ENCODE measurements at regions not wholly inside any gene's neighbourhood (a gene's known extent, or its start where the extent isn't known, plus 50 kb on each side); places are given as distances from the start of the nearest gene placed in this dataset.
"Not testable (repeated sequence)": the region's sequence is repeated elsewhere in the genome, so short reads cannot be mapped to it uniquely, and the experiment has no call there.

DNA sequence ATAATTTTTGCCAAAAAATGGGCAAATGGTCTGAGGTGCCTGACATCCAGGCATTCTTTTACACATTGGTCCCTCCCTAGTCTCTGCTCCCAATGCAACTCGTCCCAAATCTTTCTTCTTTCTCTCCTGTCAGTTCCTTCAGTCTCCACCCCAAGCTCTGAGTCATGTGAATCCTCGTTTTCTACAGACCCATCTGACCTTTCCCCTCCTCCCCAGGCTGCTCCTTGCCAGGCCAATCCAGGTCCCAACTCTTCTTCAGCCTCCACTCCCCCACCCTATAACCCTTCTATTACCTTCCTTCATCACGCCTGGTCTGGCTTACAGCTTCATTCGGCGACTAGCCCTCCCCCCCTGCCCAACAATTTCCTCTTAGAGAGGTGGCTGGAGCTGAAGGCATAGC, 55.3 kb downstream of the BBS10 start:
- not testable (repeated sequence) for H3K4me3 ChIP-seq (replicated peaks; ENCODE audit: low read depth, low read length); DNase-seq (ENCODE audit: extremely low read depth, insufficient read length); H3K27me3 ChIP-seq (replicated peaks; ENCODE audit: control insufficient read depth, insufficient read depth, low read length); H3K36me3 ChIP-seq (ENCODE audit: control insufficient read depth, insufficient read depth, low read length)

DNA sequence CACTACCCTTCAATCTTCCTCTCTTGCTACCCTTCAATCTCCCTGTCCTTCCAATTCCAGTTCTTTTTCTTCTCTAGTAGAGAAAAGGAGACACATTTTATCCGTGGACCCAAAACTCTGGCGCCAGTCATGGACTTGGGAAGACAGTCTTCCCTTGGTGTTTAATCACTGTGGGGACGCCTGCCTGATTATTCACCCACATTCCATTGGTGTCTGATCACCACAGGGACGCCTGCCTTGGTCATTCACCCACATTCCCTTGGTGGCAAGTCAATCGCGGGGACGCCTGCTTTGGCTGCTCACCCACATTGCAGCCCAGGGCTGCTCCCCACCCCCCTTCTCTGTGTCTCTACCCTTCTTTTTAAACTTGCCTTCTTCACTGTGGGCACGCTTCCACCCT, 55.9 kb downstream of the BBS10 start:
- not testable (repeated sequence) for H3K36me3 ChIP-seq (ENCODE audit: control insufficient read depth, insufficient read depth, low read length); H3K27me3 ChIP-seq (replicated peaks; ENCODE audit: control insufficient read depth, insufficient read depth, low read length); DNase-seq (ENCODE audit: extremely low read depth, insufficient read length); H3K4me3 ChIP-seq (replicated peaks; ENCODE audit: low read depth, low read length)

DNA sequence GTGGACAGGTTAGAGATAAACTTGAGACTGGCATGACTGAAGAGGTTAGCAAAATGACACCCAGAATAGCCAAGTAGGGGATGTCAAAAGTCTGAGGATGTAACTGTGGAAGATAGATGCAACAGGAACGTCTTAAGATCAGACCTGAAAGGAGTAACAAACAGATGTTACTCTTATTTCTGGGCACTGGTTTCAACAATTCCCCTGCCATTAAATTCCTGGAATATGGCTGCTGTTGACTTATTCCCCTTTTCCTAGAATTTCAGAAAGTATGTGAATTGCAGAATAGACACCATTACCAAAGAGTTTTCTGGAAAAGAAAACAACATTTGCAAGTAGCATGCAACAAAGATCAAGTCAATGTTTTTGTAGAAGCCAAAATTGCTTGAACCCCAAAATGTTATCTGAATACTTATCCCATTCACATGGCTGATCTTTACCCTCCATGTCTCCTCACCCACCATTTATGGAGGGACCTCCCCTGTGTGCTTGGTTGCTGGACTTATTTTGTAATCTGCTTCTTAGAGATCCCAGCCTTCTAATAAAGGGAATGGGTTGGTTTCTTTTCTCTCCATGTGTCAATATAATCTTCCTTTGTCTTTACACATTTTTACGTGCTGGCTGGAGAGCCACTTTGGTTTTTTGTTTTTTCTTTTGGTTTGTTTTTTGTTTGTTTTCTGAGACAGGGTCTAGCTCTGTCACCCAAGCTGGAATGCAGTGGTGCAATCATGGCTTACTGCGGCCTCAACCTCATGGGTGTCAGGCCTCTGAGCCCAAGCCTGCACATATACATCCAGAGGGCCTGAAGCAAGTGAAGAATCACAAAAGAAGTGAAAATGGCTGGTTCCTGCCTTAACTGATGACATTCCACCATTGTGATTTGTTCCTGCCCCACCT, 57.0 kb downstream of the BBS10 start:
- no peak overlapping the region for H3K4me3 ChIP-seq (replicated peaks; ENCODE audit: low read depth, low read length)
- H3K27me3 ChIP-seq (replicated peaks; ENCODE audit: control insufficient read depth, insufficient read depth, low read length), result no peaks in the 10 kb centered on the region
- no peak for DNase-seq (ENCODE audit: extremely low read depth, insufficient read length)
- TF ChIP-seq, protein P1, sequence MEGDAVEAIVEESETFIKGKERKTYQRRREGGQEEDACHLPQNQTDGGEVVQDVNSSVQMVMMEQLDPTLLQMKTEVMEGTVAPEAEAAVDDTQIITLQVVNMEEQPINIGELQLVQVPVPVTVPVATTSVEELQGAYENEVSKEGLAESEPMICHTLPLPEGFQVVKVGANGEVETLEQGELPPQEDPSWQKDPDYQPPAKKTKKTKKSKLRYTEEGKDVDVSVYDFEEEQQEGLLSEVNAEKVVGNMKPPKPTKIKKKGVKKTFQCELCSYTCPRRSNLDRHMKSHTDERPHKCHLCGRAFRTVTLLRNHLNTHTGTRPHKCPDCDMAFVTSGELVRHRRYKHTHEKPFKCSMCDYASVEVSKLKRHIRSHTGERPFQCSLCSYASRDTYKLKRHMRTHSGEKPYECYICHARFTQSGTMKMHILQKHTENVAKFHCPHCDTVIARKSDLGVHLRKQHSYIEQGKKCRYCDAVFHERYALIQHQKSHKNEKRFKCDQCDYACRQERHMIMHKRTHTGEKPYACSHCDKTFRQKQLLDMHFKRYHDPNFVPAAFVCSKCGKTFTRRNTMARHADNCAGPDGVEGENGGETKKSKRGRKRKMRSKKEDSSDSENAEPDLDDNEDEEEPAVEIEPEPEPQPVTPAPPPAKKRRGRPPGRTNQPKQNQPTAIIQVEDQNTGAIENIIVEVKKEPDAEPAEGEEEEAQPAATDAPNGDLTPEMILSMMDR (IDR thresholded peaks at IDR 0.05; ENCODE audit: insufficient read depth, low read length, poor library complexity, severe bottlenecking), result no peak
- H3K36me3 ChIP-seq (ENCODE audit: control insufficient read depth, insufficient read depth, low read length), result no peaks in the 10 kb centered on the region

DNA sequence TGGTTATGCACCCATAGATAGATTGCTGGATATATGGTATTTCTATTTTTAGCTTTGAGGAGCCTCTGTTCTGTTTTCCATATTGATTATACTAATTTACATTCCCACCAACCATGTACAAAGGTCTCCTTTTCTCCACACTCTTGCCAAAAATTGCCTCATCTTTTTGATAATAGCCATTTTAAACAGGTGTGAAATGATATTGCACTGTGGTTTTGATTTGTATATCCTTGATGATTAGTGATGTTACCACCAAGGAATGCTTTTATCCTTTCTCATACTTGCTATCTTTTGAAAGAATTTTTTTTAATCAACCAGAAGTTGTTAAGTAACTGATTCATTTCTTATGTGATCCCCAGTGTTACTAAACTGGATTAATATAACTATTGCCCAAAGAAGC, 60.0 kb downstream of the BBS10 start:
- Histone ChIP-seq H3K36me3 (ENCODE audit: control insufficient read depth, insufficient read depth, low read length) (no peaks in the 10 kb centered on the region), H3K27me3 (replicated peaks; ENCODE audit: control insufficient read depth, insufficient read depth, low read length) (no peaks in the 10 kb centered on the region), H3K4me3 (replicated peaks; ENCODE audit: low read depth, low read length) (no peak overlapping the region)
- TF ChIP-seq, protein P1 (IDR thresholded peaks at IDR 0.05; ENCODE audit: insufficient read depth, low read length, poor library complexity, severe bottlenecking), result no peak
- DNase-seq (ENCODE audit: extremely low read depth, insufficient read length), result no peak

DNA sequence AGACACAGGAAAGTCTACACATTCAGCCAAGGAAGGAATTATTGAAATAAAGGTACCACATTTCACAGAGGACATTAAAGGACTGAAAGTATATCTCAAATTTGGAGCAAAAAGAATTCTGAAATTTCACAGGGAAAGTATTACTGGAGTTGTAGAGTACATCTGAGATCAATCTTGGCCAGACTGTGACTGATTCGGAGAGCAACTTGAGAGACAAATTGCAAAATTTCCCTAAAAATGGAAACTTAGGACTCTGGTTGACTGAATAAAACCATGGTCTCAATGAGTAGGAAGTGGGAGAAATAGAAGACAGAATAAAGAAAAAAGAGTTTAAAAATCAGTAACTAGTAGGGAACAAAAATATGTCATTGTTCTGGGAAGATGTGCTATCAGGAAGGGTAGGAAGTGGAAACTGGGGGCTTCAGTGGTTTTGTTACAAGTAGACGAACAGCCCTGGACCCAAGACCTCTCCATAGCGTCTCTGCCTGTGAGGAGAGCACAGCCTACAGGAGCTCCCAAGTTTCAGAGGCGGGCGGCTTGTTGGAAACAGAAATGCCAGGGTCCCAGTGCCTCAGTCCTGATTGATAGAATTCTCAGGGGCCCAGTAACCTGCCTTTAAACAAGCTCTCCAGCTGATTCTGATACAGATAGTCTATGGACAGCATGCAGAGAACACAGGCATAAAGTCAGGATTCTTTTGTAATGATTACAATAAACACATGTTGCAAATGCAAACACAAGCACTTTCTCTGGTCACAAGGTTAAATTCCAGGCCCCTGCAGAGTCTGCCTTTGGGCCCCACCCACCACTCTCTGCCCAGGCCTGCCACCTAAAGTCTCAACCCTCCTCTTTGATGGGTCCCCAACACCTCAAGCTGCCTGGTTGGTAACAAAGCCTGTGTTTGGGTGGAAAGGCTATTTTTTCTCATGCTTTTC, 63.1 kb downstream of the BBS10 start:
- Histone ChIP-seq H3K4me3 (replicated peaks; ENCODE audit: low read depth, low read length) (no peak overlapping the region), H3K36me3 (ENCODE audit: control insufficient read depth, insufficient read depth, low read length) (no peaks in the 10 kb centered on the region), H3K27me3 (replicated peaks; ENCODE audit: control insufficient read depth, insufficient read depth, low read length) (no peaks in the 10 kb centered on the region; the same call in 1 of the 2 replicates)
- TF ChIP-seq, protein P1 (IDR thresholded peaks at IDR 0.05; ENCODE audit: insufficient read depth, low read length, poor library complexity, severe bottlenecking), result no peak
- no peak for DNase-seq (ENCODE audit: extremely low read depth, insufficient read length)

DNA sequence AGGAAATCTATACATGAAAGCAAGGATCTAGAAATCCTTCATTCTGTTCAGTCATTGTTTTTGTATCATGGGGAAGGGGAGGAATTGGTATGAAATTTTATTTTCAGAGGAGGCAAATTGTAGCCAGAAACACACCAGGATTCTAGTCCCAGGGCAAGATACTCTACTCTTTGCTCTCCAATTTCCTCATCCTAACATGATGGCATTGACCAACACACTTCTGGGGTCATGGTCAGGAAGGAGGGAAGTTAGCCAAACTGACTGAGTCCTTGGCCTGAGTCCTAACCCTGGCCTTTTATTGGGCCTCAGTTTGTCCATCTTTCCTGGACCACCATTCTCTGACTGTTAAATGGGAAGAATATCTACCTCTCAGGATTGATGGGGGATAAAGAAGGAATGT, 65.5 kb downstream of the BBS10 start:
- no peaks in the 10 kb centered on the region for H3K36me3 ChIP-seq (ENCODE audit: control insufficient read depth, insufficient read depth, low read length)
- TF ChIP-seq, protein P1 (IDR thresholded peaks at IDR 0.05; ENCODE audit: insufficient read depth, low read length, poor library complexity, severe bottlenecking), result no peak
- H3K27me3 ChIP-seq (replicated peaks; ENCODE audit: control insufficient read depth, insufficient read depth, low read length), result peaks cover 1% of the 10 kb centered on the region; the same call in 1 of the 2 replicates
- no peak for DNase-seq (ENCODE audit: extremely low read depth, insufficient read length)
- H3K4me3 ChIP-seq (replicated peaks; ENCODE audit: low read depth, low read length), result no peak overlapping the region

All from GM06990 (cell line).